T-helper 2 cell treated with Interferon-gamma antibody and Interleukin-4, amounts not matched to agents 5 μg/mL and 100 μg/mL, for 36 hours (primary cell): ENCODE measurements at regions not wholly inside any gene's neighbourhood (a gene's known extent, or its start where the extent isn't known, plus 50 kb on each side); places are given as distances from the start of the nearest gene placed in this dataset.

Source experiments
- DNase-seq: peaks from one replicate; pipeline ENCODE4 v3.0.0; 2021; ENCODE audit warnings: low spot score
- H3K27ac Mint-ChIP-seq: one replicate; pipeline ENCODE4 v1.8.0; 2021; ENCODE audit warnings: mild to moderate bottlenecking, mixed read lengths
- H3K27me3 Mint-ChIP-seq: one replicate; pipeline ENCODE4 v1.8.0; 2021; ENCODE audit warnings: low read depth, mixed read lengths
- H3K36me3 Mint-ChIP-seq: one replicate; pipeline ENCODE4 v1.8.0; 2021; ENCODE audit warnings: low read depth, mixed read lengths
- H3K4me1 Mint-ChIP-seq: one replicate; pipeline ENCODE4 v1.8.0; 2021; ENCODE audit warnings: low read depth, mixed read lengths
- H3K4me3 Mint-ChIP-seq: one replicate; pipeline ENCODE4 v1.8.0; 2022; ENCODE audit warnings: mild to moderate bottlenecking, moderate library complexity, mixed read lengths
- H3K9me3 Mint-ChIP-seq: one replicate; pipeline ENCODE4 v1.8.0; 2021; ENCODE audit warnings: mixed read lengths

GRCh38 chr5:125291447-125291846, 545.0 kb upstream of the ZNF608 start:
- Mint-ChIP-seq H3K36me3 (no peaks in the 10 kb centered on the region), H3K27ac (no peak overlapping the region), H3K4me3 (no peak overlapping the region), H3K27me3 (no peaks in the 10 kb centered on the region), H3K4me1 (no peaks in the 10 kb centered on the region), H3K9me3 (no peaks in the 10 kb centered on the region)
- no peak for DNase-seq

GRCh38 chr5:125293223-125293622, 546.8 kb upstream of the ZNF608 start:
- Mint-ChIP-seq H3K4me3 (no peak overlapping the region), H3K9me3 (no peaks in the 10 kb centered on the region), H3K27ac (no peak overlapping the region), H3K4me1 (no peaks in the 10 kb centered on the region), H3K27me3 (no peaks in the 10 kb centered on the region), H3K36me3 (no peaks in the 10 kb centered on the region)
- DNase-seq, result no peak

GRCh38 chr5:125293726-125294125, 547.3 kb upstream of the ZNF608 start:
- DNase-seq, result no peak
- H3K36me3 Mint-ChIP-seq, result no peaks in the 10 kb centered on the region
- H3K9me3 Mint-ChIP-seq, result no peaks in the 10 kb centered on the region
- H3K27ac Mint-ChIP-seq, result no peak overlapping the region
- no peaks in the 10 kb centered on the region for H3K27me3 Mint-ChIP-seq
- H3K4me3 Mint-ChIP-seq, result no peak overlapping the region
- H3K4me1 Mint-ChIP-seq, result no peaks in the 10 kb centered on the region

GRCh38 chr5:125294844-125295243, 548.4 kb upstream of the ZNF608 start:
- Mint-ChIP-seq H3K27ac (no peak overlapping the region), H3K4me1 (no peaks in the 10 kb centered on the region), H3K4me3 (no peak overlapping the region), H3K9me3 (no peaks in the 10 kb centered on the region), H3K27me3 (no peaks in the 10 kb centered on the region), H3K36me3 (no peaks in the 10 kb centered on the region)
- no peak for DNase-seq

- no peaks in the 10 kb centered on the region for H3K4me1 Mint-ChIP-seq
- DNase-seq, result no peak
Observed at GRCh38 chr5:125295405-125295872, 549.0 kb upstream of the ZNF608 start.

GRCh38 chr5:125298258-125298657, 551.8 kb upstream of the ZNF608 start:
- H3K9me3 Mint-ChIP-seq, result no peaks in the 10 kb centered on the region
- no peaks in the 10 kb centered on the region for H3K36me3 Mint-ChIP-seq
- H3K4me1 Mint-ChIP-seq, result no peaks in the 10 kb centered on the region
- H3K4me3 Mint-ChIP-seq, result no peak overlapping the region
- H3K27ac Mint-ChIP-seq, result no peak overlapping the region
- H3K27me3 Mint-ChIP-seq, result no peaks in the 10 kb centered on the region
- no peak for DNase-seq

More at GRCh38 chr5:125295405-125295872, 549.0 kb upstream of the ZNF608 start:
- H3K9me3 Mint-ChIP-seq, result no peaks in the 10 kb centered on the region
- no peaks in the 10 kb centered on the region for H3K27me3 Mint-ChIP-seq
- H3K27ac Mint-ChIP-seq, result no peak overlapping the region
- no peak overlapping the region for H3K4me3 Mint-ChIP-seq
- no peaks in the 10 kb centered on the region for H3K36me3 Mint-ChIP-seq

GRCh38 chr5:125298746-125299379, 552.4 kb upstream of the ZNF608 start:
- no peaks in the 10 kb centered on the region for H3K36me3 Mint-ChIP-seq
- DNase-seq, result no peak
- H3K27ac Mint-ChIP-seq, result no peak overlapping the region
- H3K9me3 Mint-ChIP-seq, result no peaks in the 10 kb centered on the region
- no peak overlapping the region for H3K4me3 Mint-ChIP-seq
- no peaks in the 10 kb centered on the region for H3K27me3 Mint-ChIP-seq
- no peaks in the 10 kb centered on the region for H3K4me1 Mint-ChIP-seq

GRCh38 chr5:125301711-125302110, 555.3 kb upstream of the ZNF608 start:
- H3K4me1 Mint-ChIP-seq, result no peaks in the 10 kb centered on the region
- no peak for DNase-seq
- H3K36me3 Mint-ChIP-seq, result no peaks in the 10 kb centered on the region
- H3K27me3 Mint-ChIP-seq, result no peaks in the 10 kb centered on the region
- peaks cover 12% of the 10 kb centered on the region for H3K9me3 Mint-ChIP-seq
- H3K4me3 Mint-ChIP-seq, result no peak overlapping the region
- H3K27ac Mint-ChIP-seq, result no peak overlapping the region

GRCh38 chr5:125302577-125302976, 556.1 kb upstream of the ZNF608 start:
- Mint-ChIP-seq H3K4me3 (no peak overlapping the region), H3K27me3 (no peaks in the 10 kb centered on the region), H3K4me1 (no peaks in the 10 kb centered on the region), H3K27ac (no peak overlapping the region), H3K9me3 (peaks cover 17% of the 10 kb centered on the region), H3K36me3 (no peaks in the 10 kb centered on the region)
- DNase-seq, result no peak

GRCh38 chr5:125306741-125307140, 560.3 kb upstream of the ZNF608 start:
- Mint-ChIP-seq H3K27ac (no peak overlapping the region), H3K4me1 (no peaks in the 10 kb centered on the region), H3K9me3 (peaks cover 33% of the 10 kb centered on the region), H3K36me3 (no peaks in the 10 kb centered on the region), H3K27me3 (no peaks in the 10 kb centered on the region), H3K4me3 (no peak overlapping the region)
- no peak for DNase-seq

- Mint-ChIP-seq H3K27me3 (no peaks in the 10 kb centered on the region), H3K4me1 (no peaks in the 10 kb centered on the region), H3K9me3 (peaks cover 35% of the 10 kb centered on the region), H3K36me3 (no peaks in the 10 kb centered on the region), H3K4me3 (no peak overlapping the region), H3K27ac (no peak overlapping the region)
- DNase-seq, result no peak
Observed at GRCh38 chr5:125310749-125311148, 564.3 kb upstream of the ZNF608 start.

GRCh38 chr5:125311743-125312142, 565.3 kb upstream of the ZNF608 start:
- DNase-seq, result no peak
- Mint-ChIP-seq H3K9me3 (peaks cover 27% of the 10 kb centered on the region), H3K4me3 (no peak overlapping the region), H3K27ac (no peak overlapping the region), H3K27me3 (no peaks in the 10 kb centered on the region), H3K36me3 (no peaks in the 10 kb centered on the region), H3K4me1 (no peaks in the 10 kb centered on the region)

- Mint-ChIP-seq H3K4me1 (no peaks in the 10 kb centered on the region), H3K27me3 (no peaks in the 10 kb centered on the region), H3K9me3 (peaks cover 13% of the 10 kb centered on the region), H3K4me3 (no peak overlapping the region), H3K36me3 (no peaks in the 10 kb centered on the region), H3K27ac (no peak overlapping the region)
- no peak for DNase-seq
Observed at GRCh38 chr5:125313555-125313954, 567.1 kb upstream of the ZNF608 start.

- Mint-ChIP-seq H3K4me3 (no peak overlapping the region), H3K27me3 (no peaks in the 10 kb centered on the region), H3K9me3 (peaks cover 6% of the 10 kb centered on the region), H3K36me3 (no peaks in the 10 kb centered on the region), H3K27ac (no peak overlapping the region), H3K4me1 (no peaks in the 10 kb centered on the region)
- no peak for DNase-seq
Observed at GRCh38 chr5:125315306-125315705, 568.9 kb upstream of the ZNF608 start.

- Mint-ChIP-seq H3K4me1 (no peaks in the 10 kb centered on the region), H3K27ac (no peak overlapping the region), H3K9me3 (peaks cover 6% of the 10 kb centered on the region), H3K36me3 (no peaks in the 10 kb centered on the region), H3K4me3 (no peak overlapping the region), H3K27me3 (no peaks in the 10 kb centered on the region)
- DNase-seq, result no peak
Observed at GRCh38 chr5:125316391-125316790, 570.0 kb upstream of the ZNF608 start.
